Spleen (tissue), 7 donors: ENCODE measurements at regions not wholly inside any gene's neighbourhood (a gene's known extent, or its start where the extent isn't known, plus 50 kb on each side); places are given as distances from the start of the nearest gene placed in this dataset.

Source experiments
- POLR2A ChIP-seq, 3 donors: fragments of 450-650 bp; IDR thresholded peaks; one replicate each; pipeline ENCODE4 v1.5.1; 2017; ENCODE audit warnings: antibody characterized with exemption in 3 of 3, mild to moderate bottlenecking in 1 of 3
- TF ChIP-seq, protein P1 (sequence below), 11 experiments: fragments of 200-600 bp in 7 of 11; fragments of 450-650 bp in 4 of 11; sonication (generic) in 4 of 11; IDR thresholded peaks in 8 of 11; conservative IDR thresholded peaks in 3 of 11; 1 replicate in 7 of 11; 2 replicates in 4 of 11; pipeline versions ENCODE4 v1.4.0 to v1.8.0; 2016 to 2021; ENCODE audit warnings: antibody characterized with exemption in 11 of 11, inconsistent platforms in 4 of 11, mild to moderate bottlenecking in 1 of 11
- donor health status: DM: no; HTN: no; CAD: no; lungs with moderate emphysema.
- donor health status: DM: no; HTN: no; CAD: no.
- donor health status: DM: no; HTN: no; CAD: no.

DNA sequence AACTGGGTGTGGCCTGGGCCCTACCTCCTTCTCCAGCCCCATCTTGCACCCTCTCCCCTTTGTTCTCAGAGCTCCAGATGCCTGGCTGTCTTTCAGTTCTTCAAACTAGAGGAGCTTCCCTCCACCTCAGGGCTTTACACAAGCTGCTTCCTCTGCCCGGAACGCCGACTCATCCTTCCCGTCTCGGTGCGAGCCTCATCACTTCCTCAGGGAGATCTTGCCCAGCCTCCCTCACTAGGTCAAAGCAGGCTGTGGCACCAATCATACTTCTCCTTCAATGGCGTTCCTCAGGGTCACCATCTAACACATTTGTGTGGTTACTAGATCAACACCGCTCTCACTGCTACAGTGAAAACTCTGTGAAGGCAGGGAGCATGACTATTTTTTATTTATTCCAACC, 56.2 kb upstream of the ZSWIM6 start:
- TF ChIP-seq, protein P1, sequence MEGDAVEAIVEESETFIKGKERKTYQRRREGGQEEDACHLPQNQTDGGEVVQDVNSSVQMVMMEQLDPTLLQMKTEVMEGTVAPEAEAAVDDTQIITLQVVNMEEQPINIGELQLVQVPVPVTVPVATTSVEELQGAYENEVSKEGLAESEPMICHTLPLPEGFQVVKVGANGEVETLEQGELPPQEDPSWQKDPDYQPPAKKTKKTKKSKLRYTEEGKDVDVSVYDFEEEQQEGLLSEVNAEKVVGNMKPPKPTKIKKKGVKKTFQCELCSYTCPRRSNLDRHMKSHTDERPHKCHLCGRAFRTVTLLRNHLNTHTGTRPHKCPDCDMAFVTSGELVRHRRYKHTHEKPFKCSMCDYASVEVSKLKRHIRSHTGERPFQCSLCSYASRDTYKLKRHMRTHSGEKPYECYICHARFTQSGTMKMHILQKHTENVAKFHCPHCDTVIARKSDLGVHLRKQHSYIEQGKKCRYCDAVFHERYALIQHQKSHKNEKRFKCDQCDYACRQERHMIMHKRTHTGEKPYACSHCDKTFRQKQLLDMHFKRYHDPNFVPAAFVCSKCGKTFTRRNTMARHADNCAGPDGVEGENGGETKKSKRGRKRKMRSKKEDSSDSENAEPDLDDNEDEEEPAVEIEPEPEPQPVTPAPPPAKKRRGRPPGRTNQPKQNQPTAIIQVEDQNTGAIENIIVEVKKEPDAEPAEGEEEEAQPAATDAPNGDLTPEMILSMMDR (IDR thresholded peaks at IDR 0.05 in 8 of 11, conservative IDR thresholded peaks at IDR 0.05 in 3 of 11) = no peak
- TF ChIP-seq POLR2A (IDR thresholded peaks at IDR 0.05) = no peak
